ENCODE measurements at regions not wholly inside any gene's neighbourhood (a gene's known extent, or its start where the extent isn't known, plus 50 kb on each side); places are given as distances from the start of the nearest gene placed in this dataset.

- Histone ChIP-seq H3K4me3 (no peak overlapping the region), H3K36me3 (replicated peaks in 1 of 2; ENCODE audit: insufficient read depth in 1 of 2, low read depth in 2 of 2) (no peaks in the 10 kb centered on the region), H3K9me3 (no peaks in the 10 kb centered on the region), H3K4me1 (no peaks in the 10 kb centered on the region), H3K27ac (no peak overlapping the region), H3K27me3 (no peaks in the 10 kb centered on the region)
- no peak for DNase-seq
- TF ChIP-seq, protein P1, sequence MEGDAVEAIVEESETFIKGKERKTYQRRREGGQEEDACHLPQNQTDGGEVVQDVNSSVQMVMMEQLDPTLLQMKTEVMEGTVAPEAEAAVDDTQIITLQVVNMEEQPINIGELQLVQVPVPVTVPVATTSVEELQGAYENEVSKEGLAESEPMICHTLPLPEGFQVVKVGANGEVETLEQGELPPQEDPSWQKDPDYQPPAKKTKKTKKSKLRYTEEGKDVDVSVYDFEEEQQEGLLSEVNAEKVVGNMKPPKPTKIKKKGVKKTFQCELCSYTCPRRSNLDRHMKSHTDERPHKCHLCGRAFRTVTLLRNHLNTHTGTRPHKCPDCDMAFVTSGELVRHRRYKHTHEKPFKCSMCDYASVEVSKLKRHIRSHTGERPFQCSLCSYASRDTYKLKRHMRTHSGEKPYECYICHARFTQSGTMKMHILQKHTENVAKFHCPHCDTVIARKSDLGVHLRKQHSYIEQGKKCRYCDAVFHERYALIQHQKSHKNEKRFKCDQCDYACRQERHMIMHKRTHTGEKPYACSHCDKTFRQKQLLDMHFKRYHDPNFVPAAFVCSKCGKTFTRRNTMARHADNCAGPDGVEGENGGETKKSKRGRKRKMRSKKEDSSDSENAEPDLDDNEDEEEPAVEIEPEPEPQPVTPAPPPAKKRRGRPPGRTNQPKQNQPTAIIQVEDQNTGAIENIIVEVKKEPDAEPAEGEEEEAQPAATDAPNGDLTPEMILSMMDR (IDR thresholded peaks at IDR 0.05): no peak
- TF ChIP-seq POLR2A (IDR thresholded peaks at IDR 0.05): no peak
- no peak for ATAC-seq
- intact Hi-C loops (cut with DNase I): no loop called here
Measured at GRCh38 chr13:76157926-76158325, 521.8 kb downstream of the LMO7 start.

DNA sequence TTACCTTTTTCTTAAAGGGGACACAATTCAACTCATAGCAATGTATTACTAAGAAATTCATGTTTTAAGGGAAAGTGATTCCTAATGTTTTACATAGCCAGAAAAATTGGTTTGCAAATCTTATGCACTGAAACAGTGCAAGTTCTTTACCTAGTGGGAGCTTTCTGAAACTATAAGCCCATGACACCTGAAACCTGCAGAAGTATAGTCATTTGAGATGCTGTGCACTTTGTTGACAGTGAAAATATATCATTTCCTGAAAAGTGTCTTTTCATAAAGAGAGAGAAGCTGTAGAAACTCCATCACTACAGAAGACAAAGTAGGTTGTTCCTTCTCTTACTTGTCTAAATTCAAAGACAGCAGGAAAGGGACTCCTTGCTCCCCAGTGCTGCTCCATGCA, 517.1 kb downstream of the LMO7 start:
- no peaks in the 10 kb centered on the region for H3K9me3 ChIP-seq
- no peaks in the 10 kb centered on the region for H3K36me3 ChIP-seq (replicated peaks in 1 of 2; ENCODE audit: insufficient read depth in 1 of 2, low read depth in 2 of 2)
- no peak for TF ChIP-seq POLR2A (IDR thresholded peaks at IDR 0.05)
- TF ChIP-seq, protein P1 (IDR thresholded peaks at IDR 0.05): no peak
- H3K4me1 ChIP-seq: no peaks in the 10 kb centered on the region
- ATAC-seq (no peak), DNase-seq (no peak)
- H3K4me3 ChIP-seq: no peak overlapping the region
- intact Hi-C loops (cut with DNase I): no loop called here
- no peak overlapping the region for H3K27ac ChIP-seq
- H3K27me3 ChIP-seq: no peaks in the 10 kb centered on the region

DNA sequence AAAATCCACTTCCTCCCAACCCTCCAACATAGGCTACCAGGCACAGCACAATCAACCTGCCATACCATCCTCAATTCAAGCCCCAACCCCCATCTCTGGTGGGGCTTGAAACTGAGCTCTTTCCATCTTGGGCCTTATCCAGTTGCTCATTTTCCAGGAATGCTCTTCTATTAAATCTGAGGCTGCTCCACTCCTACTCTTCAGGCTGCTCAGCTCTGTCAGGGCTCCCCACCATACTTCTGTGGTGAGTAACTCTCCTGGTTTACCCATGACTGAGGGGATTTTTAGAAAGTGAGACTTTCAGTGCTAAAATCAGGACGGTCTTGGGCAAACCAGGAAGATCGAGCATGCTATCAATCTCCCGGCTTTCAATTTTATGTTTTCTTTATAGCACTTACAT, 512.8 kb downstream of the LMO7 start:
- TF ChIP-seq, protein P1 (IDR thresholded peaks at IDR 0.05): no peak
- TF ChIP-seq POLR2A (IDR thresholded peaks at IDR 0.05): no peak
- ATAC-seq (no peak), DNase-seq (no peak)
- Histone ChIP-seq H3K27ac (no peak overlapping the region), H3K27me3 (no peaks in the 10 kb centered on the region), H3K9me3 (no peaks in the 10 kb centered on the region), H3K4me1 (no peaks in the 10 kb centered on the region), H3K4me3 (no peak overlapping the region), H3K36me3 (replicated peaks in 1 of 2; ENCODE audit: insufficient read depth in 1 of 2, low read depth in 2 of 2) (no peaks in the 10 kb centered on the region)
- intact Hi-C loops (cut with DNase I): no loop called here
- 56 to 68% methylated on average over 3 of the region's 3 CpGs for WGBS, 2 donors

GRCh38 chr13:76148374-76148773, 512.2 kb downstream of the LMO7 start:
- intact Hi-C loops (cut with DNase I): no loop called here
- no peak overlapping the region for H3K27ac ChIP-seq
- H3K4me1 ChIP-seq: no peaks in the 10 kb centered on the region
- TF ChIP-seq, protein P1 (IDR thresholded peaks at IDR 0.05): no peak
- TF ChIP-seq POLR2A (IDR thresholded peaks at IDR 0.05): no peak
- H3K36me3 ChIP-seq (replicated peaks in 1 of 2; ENCODE audit: insufficient read depth in 1 of 2, low read depth in 2 of 2): no peaks in the 10 kb centered on the region
- no peaks in the 10 kb centered on the region for H3K9me3 ChIP-seq
- ATAC-seq (no peak), DNase-seq (no peak)
- H3K27me3 ChIP-seq: no peaks in the 10 kb centered on the region
- H3K4me3 ChIP-seq: no peak overlapping the region

- DNase-seq: no peak
- WGBS, 2 donors: 27 to 43% methylated on average over 1 of the region's 1 CpG
- intact Hi-C loops (cut with DNase I): no loop called here
- Histone ChIP-seq H3K36me3 (replicated peaks in 1 of 2; ENCODE audit: insufficient read depth in 1 of 2, low read depth in 2 of 2) (no peaks in the 10 kb centered on the region), H3K4me3 (no peak overlapping the region), H3K27me3 (no peaks in the 10 kb centered on the region), H3K4me1 (no peaks in the 10 kb centered on the region), H3K27ac (no peak overlapping the region), H3K9me3 (no peaks in the 10 kb centered on the region)
- ATAC-seq: no peak
- no peak for TF ChIP-seq POLR2A (IDR thresholded peaks at IDR 0.05)
- TF ChIP-seq, protein P1 (IDR thresholded peaks at IDR 0.05): no peak
Measured at GRCh38 chr13:76132532-76132931, 496.4 kb downstream of the LMO7 start.

All from body of pancreas (tissue), 4 donors.